ENCODE measurements at regions not wholly inside any gene's neighbourhood (a gene's known extent, or its start where the extent isn't known, plus 50 kb on each side); places are given as distances from the start of the nearest gene placed in this dataset.

- FAIRE-seq: no peak
- Histone ChIP-seq H3K14ac (ENCODE audit: insufficient read length) (no peak overlapping the region), H3K56ac (replicated peaks; ENCODE audit: insufficient read length, low read depth, low read length) (no peak overlapping the region), H4K20me1 (replicated peaks in 1 of 2; ENCODE audit: control insufficient read depth in 1 of 2, insufficient read depth in 2 of 2, low read length in 2 of 2) (no peaks in the 10 kb centered on the region), H2BK5ac (ENCODE audit: low read depth, low read length) (no peak overlapping the region), H2AFZ (ENCODE audit: low read length) (no peak overlapping the region), H3K4me3 (ENCODE audit: extremely low read depth in 1 of 4, insufficient read depth in 2 of 4, low read depth in 3 of 4, low read length in 4 of 4) (no peak overlapping the region), H4K5ac (ENCODE audit: insufficient read length, low read depth, low read length) (no peak overlapping the region), H3K27me3 (replicated peaks in 1 of 4; ENCODE audit: control insufficient read depth in 3 of 4, extremely low read depth in 1 of 4, insufficient read depth in 3 of 4, low read length in 3 of 4) (no peaks in the 10 kb centered on the region), H2BK15ac (ENCODE audit: low read length) (no peak overlapping the region), H4K8ac (ENCODE audit: extremely low read depth, insufficient read depth, low read length) (no peak overlapping the region), H2BK12ac (ENCODE audit: low read depth, low read length) (no peak overlapping the region), H3K4ac (replicated peaks; ENCODE audit: insufficient read length, low read depth, low read length) (no peak overlapping the region), H3K4me1 (replicated peaks in 1 of 4; ENCODE audit: control insufficient read depth in 3 of 4, insufficient read depth in 4 of 4, low read length in 3 of 4) (no peaks in the 10 kb centered on the region), H3K9ac (replicated peaks in 1 of 4; ENCODE audit: extremely low read depth in 1 of 4, low read depth in 3 of 4, low read length in 3 of 4) (no peak overlapping the region), H3K27ac (ENCODE audit: low read depth, low read length) (no peak overlapping the region), H3K18ac (ENCODE audit: extremely low read depth, low read length) (no peak overlapping the region), H3K23ac (ENCODE audit: insufficient read length) (no peak overlapping the region), H2BK120ac (replicated peaks; ENCODE audit: low read depth, low read length) (no peak overlapping the region), H3K79me1 (ENCODE audit: low read depth, low read length) (no peaks in the 10 kb centered on the region), H3K4me2 (ENCODE audit: insufficient read depth in 1 of 2, low read depth in 2 of 2, low read length in 2 of 2) (no peak overlapping the region), H3K79me2 (ENCODE audit: control insufficient read depth in 1 of 2, insufficient read depth in 2 of 2, low read length in 2 of 2) (no peaks in the 10 kb centered on the region), H3K23me2 (ENCODE audit: low read depth, low read length) (no peaks in the 10 kb centered on the region), H2AK5ac (ENCODE audit: low read depth, low read length) (no peak overlapping the region), H3K9me3 (ENCODE audit: insufficient read depth in 2 of 2, low read depth in 1 of 2, low read length in 1 of 2) (no peaks in the 10 kb centered on the region), H3K36me3 (ENCODE audit: control insufficient read depth in 2 of 4, insufficient read depth in 4 of 4, low read length in 3 of 4) (no peaks in the 10 kb centered on the region), H4K91ac (replicated peaks; ENCODE audit: insufficient read length, low read length) (no peak overlapping the region), H2BK20ac (ENCODE audit: low read length) (no peak overlapping the region)
- ChIA-PET CTCF (ENCODE audit: partially characterized antibody) (no interaction called here), POLR2A (ENCODE audit: partially characterized antibody) (no interaction called here)
- DNase-seq (ENCODE audit: low read depth in 1 of 2, low spot score in 2 of 2): no peak
- TF ChIP-seq, protein P1, sequence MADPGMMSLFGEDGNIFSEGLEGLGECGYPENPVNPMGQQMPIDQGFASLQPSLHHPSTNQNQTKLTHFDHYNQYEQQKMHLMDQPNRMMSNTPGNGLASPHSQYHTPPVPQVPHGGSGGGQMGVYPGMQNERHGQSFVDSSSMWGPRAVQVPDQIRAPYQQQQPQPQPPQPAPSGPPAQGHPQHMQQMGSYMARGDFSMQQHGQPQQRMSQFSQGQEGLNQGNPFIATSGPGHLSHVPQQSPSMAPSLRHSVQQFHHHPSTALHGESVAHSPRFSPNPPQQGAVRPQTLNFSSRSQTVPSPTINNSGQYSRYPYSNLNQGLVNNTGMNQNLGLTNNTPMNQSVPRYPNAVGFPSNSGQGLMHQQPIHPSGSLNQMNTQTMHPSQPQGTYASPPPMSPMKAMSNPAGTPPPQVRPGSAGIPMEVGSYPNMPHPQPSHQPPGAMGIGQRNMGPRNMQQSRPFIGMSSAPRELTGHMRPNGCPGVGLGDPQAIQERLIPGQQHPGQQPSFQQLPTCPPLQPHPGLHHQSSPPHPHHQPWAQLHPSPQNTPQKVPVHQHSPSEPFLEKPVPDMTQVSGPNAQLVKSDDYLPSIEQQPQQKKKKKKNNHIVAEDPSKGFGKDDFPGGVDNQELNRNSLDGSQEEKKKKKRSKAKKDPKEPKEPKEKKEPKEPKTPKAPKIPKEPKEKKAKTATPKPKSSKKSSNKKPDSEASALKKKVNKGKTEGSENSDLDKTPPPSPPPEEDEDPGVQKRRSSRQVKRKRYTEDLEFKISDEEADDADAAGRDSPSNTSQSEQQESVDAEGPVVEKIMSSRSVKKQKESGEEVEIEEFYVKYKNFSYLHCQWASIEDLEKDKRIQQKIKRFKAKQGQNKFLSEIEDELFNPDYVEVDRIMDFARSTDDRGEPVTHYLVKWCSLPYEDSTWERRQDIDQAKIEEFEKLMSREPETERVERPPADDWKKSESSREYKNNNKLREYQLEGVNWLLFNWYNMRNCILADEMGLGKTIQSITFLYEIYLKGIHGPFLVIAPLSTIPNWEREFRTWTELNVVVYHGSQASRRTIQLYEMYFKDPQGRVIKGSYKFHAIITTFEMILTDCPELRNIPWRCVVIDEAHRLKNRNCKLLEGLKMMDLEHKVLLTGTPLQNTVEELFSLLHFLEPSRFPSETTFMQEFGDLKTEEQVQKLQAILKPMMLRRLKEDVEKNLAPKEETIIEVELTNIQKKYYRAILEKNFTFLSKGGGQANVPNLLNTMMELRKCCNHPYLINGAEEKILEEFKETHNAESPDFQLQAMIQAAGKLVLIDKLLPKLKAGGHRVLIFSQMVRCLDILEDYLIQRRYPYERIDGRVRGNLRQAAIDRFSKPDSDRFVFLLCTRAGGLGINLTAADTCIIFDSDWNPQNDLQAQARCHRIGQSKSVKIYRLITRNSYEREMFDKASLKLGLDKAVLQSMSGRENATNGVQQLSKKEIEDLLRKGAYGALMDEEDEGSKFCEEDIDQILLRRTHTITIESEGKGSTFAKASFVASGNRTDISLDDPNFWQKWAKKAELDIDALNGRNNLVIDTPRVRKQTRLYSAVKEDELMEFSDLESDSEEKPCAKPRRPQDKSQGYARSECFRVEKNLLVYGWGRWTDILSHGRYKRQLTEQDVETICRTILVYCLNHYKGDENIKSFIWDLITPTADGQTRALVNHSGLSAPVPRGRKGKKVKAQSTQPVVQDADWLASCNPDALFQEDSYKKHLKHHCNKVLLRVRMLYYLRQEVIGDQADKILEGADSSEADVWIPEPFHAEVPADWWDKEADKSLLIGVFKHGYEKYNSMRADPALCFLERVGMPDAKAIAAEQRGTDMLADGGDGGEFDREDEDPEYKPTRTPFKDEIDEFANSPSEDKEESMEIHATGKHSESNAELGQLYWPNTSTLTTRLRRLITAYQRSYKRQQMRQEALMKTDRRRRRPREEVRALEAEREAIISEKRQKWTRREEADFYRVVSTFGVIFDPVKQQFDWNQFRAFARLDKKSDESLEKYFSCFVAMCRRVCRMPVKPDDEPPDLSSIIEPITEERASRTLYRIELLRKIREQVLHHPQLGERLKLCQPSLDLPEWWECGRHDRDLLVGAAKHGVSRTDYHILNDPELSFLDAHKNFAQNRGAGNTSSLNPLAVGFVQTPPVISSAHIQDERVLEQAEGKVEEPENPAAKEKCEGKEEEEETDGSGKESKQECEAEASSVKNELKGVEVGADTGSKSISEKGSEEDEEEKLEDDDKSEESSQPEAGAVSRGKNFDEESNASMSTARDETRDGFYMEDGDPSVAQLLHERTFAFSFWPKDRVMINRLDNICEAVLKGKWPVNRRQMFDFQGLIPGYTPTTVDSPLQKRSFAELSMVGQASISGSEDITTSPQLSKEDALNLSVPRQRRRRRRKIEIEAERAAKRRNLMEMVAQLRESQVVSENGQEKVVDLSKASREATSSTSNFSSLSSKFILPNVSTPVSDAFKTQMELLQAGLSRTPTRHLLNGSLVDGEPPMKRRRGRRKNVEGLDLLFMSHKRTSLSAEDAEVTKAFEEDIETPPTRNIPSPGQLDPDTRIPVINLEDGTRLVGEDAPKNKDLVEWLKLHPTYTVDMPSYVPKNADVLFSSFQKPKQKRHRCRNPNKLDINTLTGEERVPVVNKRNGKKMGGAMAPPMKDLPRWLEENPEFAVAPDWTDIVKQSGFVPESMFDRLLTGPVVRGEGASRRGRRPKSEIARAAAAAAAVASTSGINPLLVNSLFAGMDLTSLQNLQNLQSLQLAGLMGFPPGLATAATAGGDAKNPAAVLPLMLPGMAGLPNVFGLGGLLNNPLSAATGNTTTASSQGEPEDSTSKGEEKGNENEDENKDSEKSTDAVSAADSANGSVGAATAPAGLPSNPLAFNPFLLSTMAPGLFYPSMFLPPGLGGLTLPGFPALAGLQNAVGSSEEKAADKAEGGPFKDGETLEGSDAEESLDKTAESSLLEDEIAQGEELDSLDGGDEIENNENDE (IDR thresholded peaks at IDR 0.05; ENCODE audit: insufficient replicate concordance, low read length): no peak
- TF ChIP-seq TEAD4 (IDR thresholded peaks at IDR 0.05; ENCODE audit: low read depth, low read length): no peak
- TF ChIP-seq POU5F1 (IDR thresholded peaks at IDR 0.05; ENCODE audit: low read depth, low read length): no peak
These were observed 947.3 kb upstream of the COX7C start for GRCh38 chr5:85670417-85670816.

Measured in H1 (cell line).